Hematopoietic multipotent progenitor cell treated with erythropoietin and hydrocortisone succinate and interleukin-3 and kit ligand, for 15 days (in vitro differentiated cells): ENCODE measurements at regions not wholly inside any gene's neighbourhood (a gene's known extent, or its start where the extent isn't known, plus 50 kb on each side); places are given as distances from the start of the nearest gene placed in this dataset.

Experiments
- DNase-seq: peaks from one replicate; pipeline ENCODE4 v3.0.0-alpha.2; 2015; ENCODE audit warnings: low spot score

DNA sequence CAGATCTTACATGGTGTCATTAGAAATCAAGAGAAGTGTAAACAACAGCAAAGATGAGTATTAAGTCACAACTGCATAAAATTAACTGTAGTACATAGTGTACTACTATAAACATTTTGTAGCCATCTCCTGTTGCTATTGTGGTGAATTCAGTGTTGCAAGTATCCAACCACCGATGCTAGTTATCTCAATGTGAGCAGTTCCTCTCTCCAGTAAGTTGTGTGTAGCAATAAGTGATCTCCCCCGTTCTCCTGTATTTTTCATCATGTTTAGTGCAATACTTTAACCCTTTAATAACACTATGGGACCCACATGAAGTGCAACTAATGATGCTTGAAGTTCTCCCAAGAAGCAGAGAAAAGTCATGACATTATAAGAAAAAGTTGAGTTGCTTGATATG is 264.7 kb upstream of the KCNH8 start:
- DNase-seq, result no peak

DNA sequence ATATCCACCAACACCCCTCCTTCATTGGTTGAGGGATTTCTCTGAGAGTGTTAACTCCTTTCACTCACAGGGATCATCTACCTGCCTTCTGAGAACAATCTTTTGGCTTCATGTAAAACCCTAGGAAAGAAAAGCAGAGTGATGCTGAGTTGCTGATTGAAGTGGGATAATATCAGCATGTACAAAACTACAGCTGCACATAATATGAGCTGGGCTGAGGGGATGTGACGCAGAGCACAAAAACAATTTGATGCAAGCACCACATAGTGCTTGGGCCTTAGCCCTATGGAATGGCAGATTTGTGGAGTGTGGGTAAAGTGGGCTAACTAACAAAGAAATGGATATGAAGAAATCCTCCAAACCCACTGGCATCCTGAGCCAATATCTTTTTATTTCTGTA is 267.6 kb upstream of the KCNH8 start:
- no peak for DNase-seq

DNA sequence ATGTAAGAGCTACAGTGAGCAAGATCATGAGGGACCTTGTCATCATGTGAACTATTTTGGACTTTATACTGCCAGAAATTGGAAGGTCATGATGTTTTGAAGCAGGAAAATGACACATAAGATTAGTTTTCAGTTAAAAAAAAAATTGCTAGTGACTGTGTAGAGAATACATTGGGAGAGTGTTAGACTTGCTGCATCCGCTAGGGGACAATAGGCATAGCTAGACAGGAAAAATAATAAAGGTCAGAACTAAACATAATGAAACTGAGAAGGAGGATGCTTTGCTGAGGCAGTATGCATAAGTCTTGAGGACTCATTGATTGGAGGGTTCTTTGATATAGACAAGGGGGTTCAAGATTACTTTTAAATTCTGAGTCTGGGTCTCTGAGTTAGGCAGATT is 275.8 kb upstream of the KCNH8 start:
- DNase-seq, result no peak

DNA sequence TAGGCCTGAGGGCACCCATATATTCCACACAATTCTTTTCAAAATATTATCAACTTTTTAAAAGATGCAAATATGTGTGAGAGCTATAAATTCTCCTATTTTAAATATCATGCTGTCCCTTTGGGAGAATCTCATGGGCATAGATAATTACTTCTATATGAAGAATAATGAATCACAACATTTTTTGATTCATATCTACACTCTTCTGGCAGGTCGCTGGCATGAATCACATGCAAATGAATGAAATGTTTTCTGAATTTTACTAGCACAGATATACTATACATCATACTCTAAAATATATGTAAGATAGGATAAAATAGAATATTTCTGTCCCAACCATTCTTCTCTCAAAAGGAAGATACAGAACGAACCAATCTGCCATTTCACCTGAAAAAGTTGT is 277.7 kb upstream of the KCNH8 start:
- no peak for DNase-seq

DNA sequence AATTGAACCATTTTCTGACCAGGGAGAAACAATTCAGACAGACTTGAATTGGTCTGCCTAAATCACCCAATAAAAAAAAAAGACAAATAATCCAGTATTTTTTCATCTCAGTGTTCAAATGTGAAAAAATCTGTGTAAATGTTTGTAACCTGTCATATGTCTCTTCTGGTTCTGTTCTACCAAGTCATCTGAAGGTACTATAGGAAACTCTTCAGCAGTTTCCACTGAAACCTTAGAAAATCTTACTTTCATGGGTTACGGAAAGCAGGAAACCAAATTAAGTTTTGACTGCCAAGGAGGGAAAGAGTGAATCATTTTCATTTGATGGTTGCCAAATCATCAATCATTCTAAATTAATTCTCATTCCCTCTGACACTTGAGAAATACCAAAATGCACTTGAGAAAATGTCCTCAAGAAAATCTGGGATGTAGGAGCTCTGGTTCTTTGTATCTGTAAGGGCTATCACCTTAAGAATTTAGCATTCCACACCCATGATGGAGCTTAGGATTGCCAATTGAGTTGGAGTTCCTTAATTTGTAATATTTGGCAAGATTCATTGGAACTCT is 278.2 kb upstream of the KCNH8 start:
- no peak for DNase-seq

DNA sequence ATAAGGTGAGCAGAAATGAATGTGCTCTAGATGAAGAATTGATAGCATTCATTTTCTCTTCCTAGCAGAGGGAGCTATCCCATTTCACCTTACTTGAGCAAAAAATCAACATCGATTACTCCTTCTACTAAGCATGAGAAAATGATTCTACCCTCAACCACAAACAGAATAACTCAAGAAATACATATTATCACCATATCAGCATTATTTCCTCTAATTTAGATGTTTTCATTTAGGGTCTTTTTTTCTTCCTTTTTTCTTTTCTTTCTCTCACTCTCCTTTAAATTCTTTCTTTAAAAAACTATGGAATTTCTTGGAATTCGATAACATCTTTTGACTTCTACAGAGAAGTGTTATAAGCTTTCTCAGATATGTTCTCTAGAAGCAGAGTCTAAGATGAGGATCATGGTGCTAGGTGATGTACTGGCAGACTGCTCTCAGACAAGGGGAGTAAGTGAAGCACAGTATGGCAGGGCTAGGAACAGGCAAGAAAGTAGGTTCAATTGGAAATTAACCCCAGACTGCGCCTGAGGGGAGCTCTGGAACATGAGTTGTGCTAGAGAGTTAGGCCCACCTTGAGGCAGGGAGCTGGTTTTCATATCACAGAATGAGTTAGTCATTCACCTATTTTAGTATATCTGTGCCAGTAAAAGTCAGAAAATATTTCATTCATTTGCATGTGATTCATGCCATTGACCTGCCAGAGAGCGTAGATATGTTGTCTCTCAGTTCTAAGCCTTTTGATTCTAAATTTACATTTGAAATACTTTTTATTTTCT is 279.2 kb upstream of the KCNH8 start:
- DNase-seq, result no peak

DNA sequence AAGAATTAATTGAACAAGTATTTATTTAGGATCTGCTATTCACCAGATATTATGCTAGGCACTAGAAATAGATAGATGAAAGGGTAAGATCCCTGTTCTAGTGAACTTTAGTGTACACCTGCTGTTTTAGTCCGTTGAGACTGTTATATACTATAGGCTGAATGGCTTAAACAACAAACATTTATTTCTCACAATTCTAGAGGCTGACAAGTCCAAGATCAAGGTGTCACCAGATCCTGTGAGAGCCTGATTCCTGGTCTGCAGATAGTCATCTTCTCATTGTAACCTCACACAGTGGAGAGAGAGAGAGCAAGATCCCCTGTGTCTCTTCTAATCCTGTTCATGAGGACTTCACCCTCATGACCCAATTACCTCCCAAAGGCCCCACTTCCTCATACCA is 281.4 kb upstream of the KCNH8 start:
- DNase-seq, result no peak

DNA sequence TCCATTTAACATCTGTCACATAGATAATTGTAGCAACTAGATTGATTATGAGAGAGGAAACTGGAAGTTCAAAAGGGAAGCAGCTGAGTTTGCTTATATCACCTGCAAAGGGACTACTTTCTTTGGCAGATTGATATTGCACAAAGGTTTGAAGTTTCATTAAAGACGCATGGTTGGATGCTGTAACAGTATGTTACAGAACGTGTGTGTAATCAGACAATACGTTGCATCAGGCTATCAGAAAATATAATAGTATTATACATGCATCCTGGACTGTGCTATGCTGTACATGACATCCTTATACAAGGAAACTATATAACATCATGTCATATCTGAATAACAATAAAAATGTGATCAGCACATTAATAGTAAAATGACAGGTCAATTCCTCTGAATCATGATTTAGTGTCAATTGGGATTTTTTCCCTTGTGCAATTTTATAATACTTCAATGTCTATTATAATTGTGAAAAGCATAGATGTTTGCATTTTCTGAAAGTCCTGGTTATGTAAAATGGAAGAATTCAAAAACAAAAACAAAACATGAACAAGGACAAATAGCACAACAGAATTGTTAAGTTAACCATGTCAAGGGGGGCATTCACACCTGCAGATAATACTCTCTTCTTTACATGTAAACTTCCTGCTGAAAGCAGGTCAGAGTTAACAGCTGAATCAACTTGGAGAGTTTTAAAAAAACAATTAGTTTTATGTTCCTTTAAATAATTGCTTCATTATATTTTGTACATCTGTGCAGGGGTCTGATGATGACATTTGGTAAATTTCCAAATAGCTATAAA is 283.2 kb upstream of the KCNH8 start:
- DNase-seq, result no peak

DNA sequence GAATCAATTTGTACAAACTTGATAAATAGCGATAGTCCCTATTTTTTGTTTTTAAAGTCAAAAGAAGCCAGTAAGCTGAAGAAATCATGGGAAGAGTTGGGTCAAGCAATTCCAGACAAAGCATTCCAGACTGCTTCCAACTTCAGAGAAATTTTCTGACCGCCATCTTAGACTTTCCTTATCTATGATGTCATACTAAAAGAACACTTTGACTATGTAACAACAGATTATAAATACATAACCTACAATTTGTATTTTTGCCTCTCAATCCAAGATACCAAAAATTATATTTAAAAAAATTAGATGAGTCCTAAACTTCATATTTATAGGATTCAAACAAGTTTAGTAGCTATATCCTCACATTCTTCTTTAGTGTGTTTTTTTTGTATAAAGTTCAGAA is 286.2 kb upstream of the KCNH8 start:
- DNase-seq, result no peak

DNA sequence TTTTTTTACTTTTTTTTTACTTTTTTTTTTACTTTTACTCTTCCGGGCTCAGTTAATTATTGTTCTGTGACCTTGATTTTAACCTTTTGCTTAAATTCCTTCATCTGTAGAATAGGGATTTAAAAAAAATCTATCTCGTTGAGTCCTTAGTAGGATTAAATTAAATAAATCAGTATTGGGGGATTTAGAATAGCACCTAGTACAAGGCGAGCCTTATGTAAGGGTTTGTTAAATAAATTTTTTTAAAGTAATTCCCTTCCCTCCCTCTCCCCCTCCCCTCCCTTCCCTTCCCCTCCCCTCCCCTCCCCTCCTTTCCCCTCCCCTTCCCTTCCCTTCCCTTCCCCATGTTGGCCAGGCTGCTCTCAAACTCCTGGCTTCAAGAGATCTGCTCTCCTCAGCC is 287.2 kb upstream of the KCNH8 start:
- DNase-seq, result no peak

DNA sequence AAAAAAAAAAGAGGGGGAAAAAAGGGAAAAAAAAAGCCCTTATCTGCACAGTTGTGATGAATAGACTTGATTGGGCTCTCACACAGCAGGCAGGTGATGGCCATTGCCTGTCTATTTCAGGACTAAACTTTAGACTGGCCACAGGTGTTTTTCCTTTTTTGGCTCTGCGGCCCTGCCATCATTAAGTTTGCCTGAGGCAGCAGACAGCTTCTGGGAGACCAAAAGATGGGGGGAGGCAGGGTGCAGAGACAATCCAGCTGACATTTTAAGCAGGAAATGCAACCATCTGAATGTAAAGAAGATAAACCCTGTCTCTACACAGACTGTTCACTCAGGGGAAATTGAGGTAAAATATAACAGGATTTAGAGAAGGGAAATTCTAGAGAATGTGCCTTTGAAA is 295.0 kb upstream of the KCNH8 start:
- DNase-seq, result no peak

DNA sequence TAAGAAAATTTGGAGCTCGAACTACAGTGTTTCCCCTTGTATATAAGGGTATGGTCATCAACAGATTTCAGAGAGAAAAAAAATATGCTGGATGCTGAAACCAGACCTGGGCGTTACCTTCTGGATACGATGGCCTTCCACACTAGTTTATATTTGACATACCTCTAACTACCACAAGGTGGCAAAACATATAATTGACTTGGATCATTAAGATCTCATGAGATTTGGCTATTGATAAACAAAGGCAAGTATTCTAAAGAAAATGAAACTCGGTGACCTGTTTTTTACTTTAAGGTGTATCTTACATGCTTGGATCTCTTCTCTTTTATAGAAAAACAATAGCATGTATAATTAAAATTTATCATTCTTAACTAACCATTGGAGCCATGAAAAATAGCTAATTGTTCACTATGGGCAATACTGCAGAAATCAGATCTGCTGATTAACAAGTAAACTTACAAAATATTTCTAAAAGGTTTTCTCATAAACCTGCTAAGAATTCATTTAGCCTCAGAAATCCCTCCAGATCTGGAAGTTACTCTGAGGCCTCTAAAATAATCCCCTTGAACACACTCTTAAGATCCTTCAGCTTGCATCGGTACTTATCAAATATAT is 300.6 kb upstream of the KCNH8 start:
- DNase-seq, result no peak

DNA sequence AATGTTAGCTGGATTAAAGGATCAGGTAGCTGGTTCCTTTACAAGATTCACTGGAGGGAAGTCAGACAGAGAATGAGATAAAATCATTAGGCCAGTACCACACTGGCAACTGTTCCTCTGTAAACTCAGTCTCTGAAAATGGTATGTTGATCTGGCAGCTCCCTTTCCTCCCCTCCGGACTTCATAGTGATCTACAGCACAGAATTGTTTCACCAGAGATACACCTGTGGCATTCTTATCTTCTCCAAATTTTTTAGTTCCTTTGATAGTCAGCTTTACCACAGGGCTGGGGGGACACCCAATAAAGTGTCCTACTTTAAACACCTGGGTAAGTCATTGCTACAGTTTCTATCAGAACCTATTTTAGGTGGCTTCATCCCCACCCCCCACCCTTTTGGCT is 304.3 kb upstream of the KCNH8 start:
- DNase-seq, result no peak

DNA sequence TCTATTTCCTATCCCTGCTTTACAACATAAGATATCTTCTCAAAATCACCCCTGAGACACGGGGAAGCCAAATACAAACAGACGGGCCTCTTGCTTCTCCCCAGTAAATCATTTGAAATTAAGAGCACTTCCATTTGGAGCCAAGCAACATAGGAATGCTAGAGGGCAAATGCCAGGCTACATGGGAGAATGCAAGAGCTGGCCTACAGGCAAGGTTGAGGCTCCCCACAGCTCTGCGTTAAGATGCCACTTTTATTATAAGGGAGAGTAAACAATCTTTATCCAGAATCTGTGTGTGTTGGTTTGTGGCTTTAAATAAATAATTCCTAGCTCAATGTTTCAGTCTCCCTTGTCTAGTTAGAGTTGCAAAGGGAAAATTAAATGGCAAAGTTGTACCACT is 305.1 kb upstream of the KCNH8 start:
- DNase-seq, result no peak

DNA sequence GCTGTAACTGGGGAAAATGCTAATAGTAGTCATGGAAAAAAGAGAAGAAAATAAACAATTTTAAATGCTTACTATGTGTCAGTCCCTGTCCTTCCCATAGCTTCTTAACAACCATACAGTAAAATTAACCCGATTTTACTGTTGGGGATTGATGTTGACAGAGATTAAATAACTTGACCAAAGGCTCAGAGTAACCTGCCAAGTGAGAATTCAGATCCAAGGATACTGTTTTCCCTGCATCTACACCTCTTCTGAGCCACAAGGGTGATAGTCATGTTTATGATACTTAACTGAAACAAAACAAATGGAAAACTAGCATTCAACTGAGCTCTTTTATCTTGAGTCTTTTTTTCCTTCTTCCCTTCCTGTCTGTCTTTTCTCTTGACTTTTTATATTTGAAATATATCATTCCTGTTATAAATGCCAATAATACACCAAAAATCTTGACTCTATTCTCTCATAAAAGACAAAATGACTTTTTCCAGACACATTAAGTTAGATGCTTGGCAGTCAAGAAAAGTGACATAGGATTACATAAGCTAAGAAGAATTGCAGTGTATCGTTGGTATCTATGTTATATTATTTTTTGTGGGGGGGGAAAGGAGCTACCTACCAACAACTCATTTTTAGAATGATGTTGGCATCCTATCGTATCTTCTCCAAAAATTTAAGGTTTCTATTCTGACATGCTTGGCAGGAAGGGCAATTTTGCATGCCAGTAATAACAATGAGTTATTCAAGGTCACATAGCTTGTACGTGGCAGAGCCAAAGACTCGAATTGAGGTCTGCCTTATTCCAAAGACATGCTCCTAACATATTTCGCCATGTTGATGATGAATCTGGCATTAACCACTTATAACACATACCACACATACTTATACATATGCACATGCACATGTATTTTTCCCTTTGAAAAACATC is 306.6 kb upstream of the KCNH8 start:
- no peak for DNase-seq

DNA sequence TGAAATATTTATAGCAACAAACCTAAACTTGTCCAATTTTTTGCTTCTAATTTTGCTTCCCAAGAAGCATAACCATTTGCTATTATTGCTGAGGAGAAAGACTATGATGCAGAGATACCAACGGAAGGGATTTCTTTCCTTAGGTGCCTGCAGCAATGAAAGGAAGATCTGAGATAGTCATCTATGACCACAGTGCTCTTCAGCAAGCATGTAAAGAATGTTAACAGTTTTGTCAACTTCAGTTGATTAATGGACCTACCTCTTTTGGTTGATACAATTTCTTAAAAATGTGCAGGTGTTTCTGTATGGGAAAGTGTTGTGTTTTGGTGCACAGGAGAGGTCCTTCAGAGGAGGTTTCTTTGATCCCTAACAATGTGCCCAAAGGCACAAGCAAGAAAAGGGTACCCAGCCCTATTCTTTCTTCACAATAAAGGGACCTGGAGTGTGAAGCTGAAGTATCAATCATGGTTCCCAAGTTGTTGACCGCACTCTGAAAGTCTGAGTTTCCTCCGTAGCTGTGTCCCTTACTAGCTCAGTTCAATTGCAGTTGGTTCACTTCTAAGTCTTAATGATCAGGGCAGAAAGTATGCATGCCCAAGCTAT is 307.7 kb upstream of the KCNH8 start:
- DNase-seq, result no peak

DNA sequence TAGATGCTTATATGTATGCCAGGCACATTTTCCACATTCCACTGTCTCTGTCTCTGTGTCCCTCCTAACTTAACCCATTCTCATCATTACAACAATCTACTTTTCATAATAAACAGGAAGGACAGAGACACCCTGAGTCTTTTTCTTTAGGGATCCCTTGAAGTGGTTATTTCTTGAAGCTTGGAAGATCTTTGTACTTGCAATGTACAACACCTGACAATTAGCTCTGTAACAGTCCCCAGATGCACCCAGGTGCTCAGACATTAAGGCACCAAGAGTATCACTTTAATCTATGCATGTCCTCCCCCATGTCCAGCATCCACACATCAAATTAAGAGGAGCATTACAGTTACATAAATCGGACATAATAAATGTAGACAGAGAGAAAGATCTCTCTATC is 309.6 kb upstream of the KCNH8 start:
- no peak for DNase-seq

DNA sequence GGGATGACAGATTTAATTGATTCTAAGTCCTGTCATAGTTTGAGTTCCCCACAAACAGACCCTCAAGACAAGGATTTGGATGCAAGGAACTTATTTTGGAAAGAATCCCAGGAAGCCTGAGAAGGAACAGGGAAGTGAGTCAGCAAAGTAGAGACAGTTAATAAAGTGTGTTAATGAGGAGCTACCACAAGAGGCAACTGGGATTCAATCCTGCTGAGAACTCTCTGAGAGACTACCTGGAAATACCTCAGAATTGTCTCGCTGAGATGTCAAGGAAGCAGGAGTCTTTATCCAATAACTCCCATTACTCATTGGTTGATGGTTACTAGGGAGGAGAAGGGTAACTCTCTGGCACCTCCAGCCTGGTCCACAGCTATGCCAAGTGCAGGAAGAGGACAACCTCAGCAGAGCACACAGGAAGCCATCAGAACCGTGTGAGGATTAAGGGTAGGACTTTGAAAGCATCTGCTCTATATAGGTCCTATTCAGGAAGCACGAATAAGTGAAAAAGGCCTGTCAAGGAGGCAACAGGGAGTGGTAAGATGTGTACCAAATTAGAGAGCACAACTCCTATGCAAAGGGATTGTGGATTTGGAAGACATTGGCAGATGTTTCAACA is 311.1 kb upstream of the KCNH8 start:
- no peak for DNase-seq

DNA sequence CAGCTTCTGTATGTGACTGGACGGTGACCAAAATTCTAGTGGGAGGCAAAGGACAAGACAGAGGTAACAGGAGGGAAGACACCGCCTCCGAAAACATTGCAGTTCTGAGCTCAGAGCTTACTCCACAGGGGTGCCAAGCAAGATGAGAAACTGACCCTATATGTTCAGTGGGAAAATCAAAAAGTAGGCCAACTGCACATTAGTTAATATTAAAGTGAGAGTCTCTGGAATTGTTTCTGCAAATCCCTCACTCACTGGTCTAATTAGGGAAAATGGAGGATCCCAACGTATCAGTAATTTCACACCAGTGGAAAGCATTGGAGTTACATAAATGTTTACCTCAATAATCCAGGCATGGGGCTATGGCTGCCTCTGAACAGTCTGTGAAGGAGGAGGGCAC is 313.3 kb upstream of the KCNH8 start:
- no peak for DNase-seq

DNA sequence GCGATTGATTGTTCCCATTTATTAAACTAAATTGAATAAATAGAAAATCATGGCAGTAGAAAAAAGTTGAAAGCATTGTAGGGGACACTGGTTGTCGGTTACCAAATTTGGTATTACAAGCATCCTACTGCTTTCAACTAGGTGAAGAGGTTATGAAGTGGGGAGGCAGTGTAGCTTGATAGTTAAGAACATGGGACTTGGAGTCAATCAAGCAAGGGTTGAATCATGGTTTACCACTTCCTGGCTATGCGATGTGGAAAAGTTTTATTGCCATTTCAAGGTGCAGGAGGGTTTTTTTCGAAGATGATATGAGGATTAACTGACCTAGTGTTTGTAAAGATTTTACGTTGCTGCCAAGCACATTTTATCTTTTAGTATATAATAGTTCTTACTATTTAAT is 318.2 kb upstream of the KCNH8 start:
- DNase-seq, result no peak

DNA sequence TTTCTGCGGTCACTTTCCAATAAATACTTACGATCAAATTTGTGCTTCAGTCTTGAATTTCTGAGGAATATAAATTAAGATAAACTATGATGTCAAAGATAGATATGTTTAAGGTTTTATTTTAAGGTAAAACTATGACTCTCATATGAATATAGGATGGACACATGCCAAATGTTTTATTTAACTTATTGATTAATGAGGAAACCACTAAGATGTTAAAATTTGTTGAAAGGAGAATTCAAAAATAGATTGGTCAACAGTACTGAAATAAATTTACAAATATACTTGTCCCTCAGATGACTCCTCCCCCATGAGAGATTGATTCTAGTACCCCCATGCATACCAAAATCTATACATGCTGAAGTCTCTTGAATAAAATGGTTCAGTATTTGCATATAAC is 319.7 kb upstream of the KCNH8 start:
- no peak for DNase-seq
